HG03280 (cell line): ENCODE measurements at regions not wholly inside any gene's neighbourhood (a gene's known extent, or its start where the extent isn't known, plus 50 kb on each side); places are given as distances from the start of the nearest gene placed in this dataset.
"Not testable (repeated sequence)": the region's sequence is repeated elsewhere in the genome, so short reads cannot be mapped to it uniquely, and the experiment has no call there.

Experiments
- ATAC-seq: cut with Tn5 transposase; IDR thresholded peaks from one replicate; pipeline ENCODE4 v1.9.1; 2021; ENCODE audit warnings: mild to moderate bottlenecking, moderate library complexity; ENCODE audit not compliant: unreplicated experiment

DNA sequence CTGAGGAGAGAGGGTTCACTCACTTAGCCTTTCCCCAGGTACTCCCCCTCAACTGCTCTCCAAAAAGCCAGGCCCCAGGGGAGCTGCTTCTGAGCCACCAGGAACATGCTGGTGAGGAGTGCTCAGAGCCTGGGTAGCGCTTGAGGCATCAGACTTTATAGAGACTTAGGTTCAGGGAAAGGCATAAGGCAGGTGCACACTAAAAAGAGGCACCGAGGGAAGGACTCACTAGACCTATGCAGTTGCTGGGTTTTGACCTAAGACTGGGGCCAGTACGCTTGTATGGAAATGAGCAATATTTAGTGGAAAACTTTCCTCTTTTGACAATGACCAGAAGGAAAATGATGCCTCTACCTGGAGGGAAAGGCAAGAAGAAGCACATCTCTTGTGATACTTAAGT, 589.1 kb downstream of the RPIA start:
- ATAC-seq: not testable (repeated sequence)

DNA sequence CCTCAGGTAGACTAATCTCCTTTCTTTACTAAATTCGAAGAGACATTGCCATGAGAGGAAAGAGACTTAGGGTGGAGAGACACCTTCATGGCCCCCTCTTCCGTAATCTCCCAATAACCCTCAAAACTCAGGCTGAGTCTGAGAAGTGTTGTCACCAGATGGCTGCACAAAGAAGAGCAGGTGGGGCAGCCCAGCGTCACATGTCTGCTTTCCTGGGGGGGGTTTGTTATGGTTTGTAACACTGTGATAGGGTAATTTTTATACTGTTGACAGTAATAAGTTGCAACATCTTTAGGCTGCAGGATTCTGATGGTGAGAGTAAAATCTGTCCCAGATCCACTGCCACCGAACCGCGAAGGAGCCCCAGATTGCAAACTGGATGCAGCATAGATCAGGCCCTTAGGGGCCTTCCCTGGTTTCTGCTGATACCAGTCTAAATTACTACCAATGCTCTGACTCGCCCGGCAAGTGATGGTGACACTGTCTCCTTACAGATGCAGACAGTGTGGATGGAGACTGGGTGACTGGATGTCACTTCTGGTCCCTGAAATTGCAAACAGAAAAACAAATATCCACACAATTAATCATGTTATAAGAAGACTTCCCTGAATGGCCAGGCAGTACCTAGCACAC, 595.1 kb downstream of the RPIA start:
- ATAC-seq: not testable (repeated sequence)

DNA sequence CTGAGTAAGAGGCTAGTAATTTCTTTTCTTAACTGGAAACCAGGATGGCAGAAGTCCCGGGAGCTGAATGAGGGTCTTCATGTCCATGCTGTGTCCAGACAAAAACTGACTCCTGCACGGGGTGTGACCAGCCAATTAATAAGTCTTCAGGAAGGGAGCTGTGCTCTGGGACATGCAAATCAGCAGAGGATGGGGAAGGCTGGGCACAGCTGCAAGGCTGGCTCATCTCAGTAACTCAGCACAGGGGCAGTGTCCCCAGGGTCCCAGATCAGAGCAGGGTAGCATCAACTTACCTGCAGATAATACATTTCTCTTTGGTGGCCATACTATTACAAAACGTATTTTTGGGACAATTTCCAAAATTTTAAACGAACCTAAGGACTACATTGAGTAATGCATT, 595.6 kb downstream of the RPIA start:
- not testable (repeated sequence) for ATAC-seq

DNA sequence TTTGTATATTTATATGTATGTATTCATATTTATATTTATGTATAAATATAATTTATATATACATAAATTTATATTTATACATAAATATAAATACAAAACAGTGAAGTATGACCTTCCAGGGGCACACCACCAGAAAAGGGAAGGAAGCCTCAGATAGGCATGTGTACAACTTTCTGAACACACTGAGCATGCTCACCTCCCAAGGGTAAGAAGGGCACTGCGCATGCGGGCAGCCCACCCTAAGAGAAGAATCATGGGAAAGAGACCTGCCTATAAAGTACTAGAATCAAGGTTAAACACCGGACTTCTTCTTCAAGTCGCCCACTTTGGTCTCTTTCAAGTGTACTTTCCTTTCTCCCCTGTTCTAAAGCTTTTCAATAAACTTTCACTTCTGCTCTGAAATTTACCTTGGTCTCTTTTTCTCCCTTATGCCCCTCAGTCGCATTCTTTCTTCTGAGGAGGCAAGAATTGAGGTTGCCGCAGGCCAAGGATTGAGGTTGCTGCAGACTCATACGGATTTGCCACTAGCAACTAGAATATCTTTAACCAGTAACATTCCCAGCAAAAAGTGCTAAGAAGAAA, 600.3 kb downstream of the RPIA start:
- not testable (repeated sequence) for ATAC-seq

DNA sequence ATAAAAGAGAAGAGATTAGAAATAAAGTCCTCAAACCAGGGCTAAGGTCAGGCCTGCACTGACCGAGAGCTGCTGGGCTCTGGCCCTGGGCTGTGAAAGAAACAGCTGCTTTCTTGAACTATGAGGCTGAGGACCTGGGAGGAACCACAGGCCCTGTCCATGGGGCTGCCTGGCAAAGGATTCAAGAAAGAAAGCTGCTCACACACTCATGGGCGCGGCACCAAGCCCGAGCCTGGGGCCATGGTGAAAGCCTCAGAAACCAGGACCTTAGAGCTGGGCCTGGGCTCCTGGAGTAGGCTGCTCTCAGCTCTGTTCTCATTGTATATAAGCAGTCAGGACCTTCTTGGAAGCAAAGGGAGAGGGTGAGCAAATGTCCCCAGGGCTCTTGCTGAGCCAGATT, 601.9 kb downstream of the RPIA start:
- ATAC-seq: not testable (repeated sequence)

DNA sequence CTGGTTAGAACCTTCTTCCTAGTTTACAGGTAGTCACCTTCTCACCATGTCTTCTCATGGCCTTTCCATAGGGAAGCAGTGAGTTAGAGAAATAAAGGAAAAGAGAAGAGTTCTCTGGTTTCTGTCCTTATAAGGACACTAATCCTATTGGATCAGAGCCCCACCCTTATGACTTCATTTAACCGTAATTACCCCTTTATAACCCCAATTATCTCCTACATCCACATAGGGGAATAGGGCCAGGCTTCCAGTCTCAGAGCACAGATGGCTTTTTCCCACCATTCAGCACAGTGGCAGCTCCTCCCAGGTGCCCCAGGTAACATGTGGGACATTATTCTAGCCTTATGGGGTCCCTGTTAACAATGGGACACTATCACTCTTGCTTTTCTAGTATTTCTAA, 602.9 kb downstream of the RPIA start:
- not testable (repeated sequence) for ATAC-seq

DNA sequence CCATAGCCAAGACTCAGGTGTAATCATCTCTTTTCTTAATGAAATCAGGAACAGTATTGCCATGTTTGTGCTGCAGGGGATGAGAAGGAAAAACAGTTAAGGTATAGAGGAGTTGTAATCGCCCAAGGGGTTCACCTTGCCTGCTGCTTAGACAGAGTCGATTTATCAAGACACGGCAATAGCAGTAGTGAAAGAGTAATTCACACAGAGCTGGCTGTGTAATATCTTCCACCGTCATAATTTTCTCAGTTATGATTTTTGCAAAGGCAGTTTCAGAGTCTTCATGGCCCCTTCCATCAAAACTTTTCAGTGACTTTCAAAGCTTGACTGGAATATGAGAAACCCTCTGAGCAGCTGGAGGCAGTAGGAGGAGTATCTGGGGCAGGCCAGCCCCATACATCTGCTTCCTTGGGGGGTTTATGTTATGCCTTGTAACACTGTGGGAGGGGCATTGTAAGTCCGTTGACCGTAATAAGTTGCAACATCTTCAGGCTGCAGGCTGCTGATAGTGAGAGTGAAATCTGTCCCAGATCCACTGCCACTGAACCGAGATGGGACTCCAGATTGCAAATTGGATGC, 605.4 kb downstream of the RPIA start:
- not testable (repeated sequence) for ATAC-seq

DNA sequence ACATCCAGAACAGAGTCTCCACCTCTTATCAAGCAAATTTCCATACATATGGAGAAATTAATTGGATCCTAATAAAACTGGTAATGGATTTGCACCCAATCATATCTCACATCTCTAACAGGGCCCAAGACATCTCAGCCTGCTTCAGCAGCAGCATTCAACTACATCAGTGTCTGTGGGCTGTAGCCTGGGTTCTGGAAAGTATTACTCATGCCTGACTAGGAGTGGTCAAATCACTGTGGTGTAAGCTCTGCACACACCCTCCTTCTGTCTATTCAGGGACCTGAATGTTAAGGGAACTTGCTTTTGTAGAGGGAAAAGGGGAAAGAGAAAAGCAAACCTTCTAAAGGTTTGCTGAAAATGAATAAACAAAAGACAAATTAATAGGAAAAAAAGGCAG, 607.7 kb downstream of the RPIA start:
- peak; percentile 64 for ATAC-seq

DNA sequence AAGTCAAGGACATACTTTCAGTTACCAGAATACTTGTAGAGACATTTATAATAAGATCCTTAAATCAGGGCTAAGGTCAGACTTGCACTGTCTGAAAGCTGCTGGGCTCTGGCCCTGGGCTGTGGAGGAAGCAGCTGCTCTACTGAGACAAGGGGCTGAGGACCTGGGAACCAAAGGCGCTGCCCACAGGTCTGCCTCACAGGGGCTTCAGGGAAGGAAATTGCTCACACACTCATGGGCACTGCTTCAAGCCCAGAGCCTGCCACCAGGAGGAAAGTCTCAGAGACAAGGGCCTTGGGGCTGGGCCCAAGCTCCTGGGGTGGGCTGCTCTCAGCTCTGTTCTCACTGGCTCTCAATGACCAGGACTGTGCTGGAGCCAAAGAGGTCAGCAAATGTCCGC, 614.1 kb downstream of the RPIA start:
- ATAC-seq: not testable (repeated sequence)

DNA sequence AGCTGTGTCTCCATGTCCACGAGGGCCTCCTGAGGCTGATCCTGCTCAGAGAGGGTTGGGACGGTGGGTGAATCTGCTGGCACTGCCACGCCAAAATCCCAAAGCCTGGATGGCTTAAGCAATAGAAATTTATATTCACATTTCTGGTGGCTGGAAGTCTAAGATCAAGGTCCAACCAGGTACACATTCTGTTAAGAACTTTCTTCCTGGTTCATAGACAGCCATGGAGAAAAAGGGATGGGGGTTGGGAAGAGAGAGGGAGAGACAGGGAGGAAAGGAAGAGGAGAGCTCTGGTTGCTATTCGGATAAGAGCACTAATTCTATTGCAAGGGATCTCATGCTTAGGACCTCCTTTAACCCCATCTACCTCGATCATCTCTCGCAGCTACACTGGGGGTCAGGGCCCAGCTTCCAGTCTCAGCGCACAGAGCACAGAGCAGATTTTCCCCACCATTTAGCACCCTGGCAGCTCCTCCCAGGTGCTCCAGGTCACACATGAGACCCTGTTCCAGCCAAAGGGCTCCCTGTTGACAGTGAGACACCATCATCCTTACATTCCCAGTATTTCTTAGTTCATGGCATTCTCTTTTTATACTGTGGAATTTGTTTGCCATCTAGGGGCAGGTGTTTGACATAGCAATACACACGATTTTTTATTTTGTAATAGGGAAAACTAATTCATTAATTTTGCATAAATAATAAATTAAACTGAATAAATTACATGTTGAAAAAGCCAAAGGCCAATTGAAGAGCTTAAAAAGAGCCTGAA, 615.6 kb downstream of the RPIA start:
- ATAC-seq: not testable (repeated sequence)

DNA sequence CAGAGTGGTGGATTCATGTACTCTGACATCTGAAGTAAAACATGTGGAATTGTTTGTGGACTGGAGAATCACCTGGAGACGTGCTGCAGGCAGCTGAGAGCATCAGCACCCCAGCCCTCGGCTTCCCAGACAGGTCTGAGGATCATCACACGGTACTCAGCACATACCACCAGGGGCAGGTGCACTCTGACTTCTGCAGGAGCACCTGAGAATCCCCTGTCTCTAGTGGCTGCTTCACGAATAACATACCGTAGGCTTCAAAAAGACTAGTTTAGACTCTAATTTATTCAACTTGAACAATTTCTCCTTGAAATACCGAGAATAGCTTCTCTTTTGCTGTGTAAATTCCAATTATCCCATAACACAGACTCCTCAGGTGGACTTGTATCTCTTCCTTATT, 627.5 kb downstream of the RPIA start:
- not testable (repeated sequence) for ATAC-seq

DNA sequence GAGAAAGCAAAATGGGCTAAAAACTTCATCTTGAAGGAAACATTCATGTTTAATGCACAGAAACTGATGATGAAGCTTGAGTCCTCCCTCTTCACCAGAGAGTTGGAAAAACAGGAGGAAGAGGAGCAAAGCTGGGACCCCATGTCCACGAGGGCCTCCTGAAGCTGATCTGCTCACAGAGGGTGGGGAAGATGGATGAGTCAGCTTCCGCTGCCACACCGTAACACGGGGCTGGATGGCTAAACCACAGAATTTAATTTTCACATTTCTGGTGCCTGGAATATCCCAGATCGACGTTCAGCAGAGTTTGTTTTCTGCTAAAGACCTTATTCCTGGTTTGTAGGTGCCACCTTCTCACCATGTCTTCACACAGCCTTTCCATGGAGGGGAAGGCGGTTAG, 634.4 kb downstream of the RPIA start:
- ATAC-seq: not testable (repeated sequence)

DNA sequence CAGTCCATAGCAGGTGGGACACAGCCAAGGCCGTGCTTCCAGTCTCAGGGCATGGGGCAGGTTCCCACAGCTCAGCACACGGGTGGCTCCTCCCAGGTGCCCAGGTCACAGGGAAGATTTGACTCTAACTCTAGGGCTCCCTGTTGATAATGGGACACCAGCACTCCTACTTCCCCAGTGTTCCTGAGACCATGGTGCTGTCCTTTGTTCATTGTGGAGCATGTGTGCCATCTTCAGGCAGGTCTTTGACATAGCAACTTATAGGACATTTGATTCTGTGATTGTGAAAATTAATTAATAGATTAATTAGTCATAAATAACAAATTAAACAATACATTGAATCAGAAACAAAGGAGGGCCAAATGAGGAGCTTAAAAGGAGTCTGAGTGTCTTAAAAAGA, 635.0 kb downstream of the RPIA start:
- not testable (repeated sequence) for ATAC-seq

DNA sequence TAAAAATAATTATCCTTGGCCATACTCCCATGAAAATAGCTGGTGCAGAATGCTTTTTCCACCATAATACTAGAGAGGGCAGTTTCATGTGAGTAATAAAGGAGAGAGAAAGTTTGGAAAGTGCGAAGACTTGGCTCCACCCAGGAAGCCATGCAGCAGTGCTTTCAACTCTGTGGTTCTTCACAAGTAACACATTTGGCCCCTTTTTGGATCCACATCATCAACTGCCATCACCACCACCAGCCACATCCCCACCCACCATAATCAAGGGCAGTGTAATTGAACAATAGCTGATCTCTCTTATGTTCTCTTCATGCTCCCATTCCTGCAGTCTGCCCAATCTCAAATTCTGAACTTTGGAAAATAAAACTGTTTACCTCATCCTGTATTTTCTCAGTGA, 637.3 kb downstream of the RPIA start:
- not testable (repeated sequence) for ATAC-seq
